Vagina (tissue), 2 donors: ENCODE measurements at regions not wholly inside any gene's neighbourhood (a gene's known extent, or its start where the extent isn't known, plus 50 kb on each side); places are given as distances from the start of the nearest gene placed in this dataset.

Experiments used
- DNase-seq, 2 donors: peaks; one replicate each; pipeline ENCODE4 v3.0.0-alpha.2; 2017; ENCODE audit errors: extremely low spot score in 2 of 2
- H3K27ac ChIP-seq: fragments of 200-600 bp; sonication (generic); one replicate; pipeline ENCODE4 v1.5.1; 2019
- H3K27me3 ChIP-seq: fragments of 200-600 bp; sonication (generic); one replicate; pipeline ENCODE4 v1.5.1; 2019
- H3K36me3 ChIP-seq, 2 donors: fragments of 200-600 bp; sonication (generic); one replicate each; pipeline ENCODE4 v1.5.1; 2017 to 2019
- H3K4me1 ChIP-seq: fragments of 200-600 bp; sonication (generic); one replicate; pipeline ENCODE4 v1.5.1; 2019
- H3K4me3 ChIP-seq, 2 donors: fragments of 200-600 bp; sonication (generic); 1 replicate in 1 of 2; 2 replicates in 1 of 2; pipeline ENCODE4 v1.5.1; 2016 to 2019
- H3K9me3 ChIP-seq: fragments of 200-600 bp; sonication (generic); one replicate; pipeline ENCODE4 v1.5.1; 2019
- POLR2A ChIP-seq, 2 donors: fragments of 450-650 bp; IDR thresholded peaks; one replicate each; pipeline ENCODE4 v1.6.1; 2017; ENCODE audit warnings: antibody characterized with exemption in 2 of 2, mild to moderate bottlenecking in 2 of 2, moderate library complexity in 2 of 2
- POLR2AphosphoS5 ChIP-seq, 2 donors: sonication (generic); formaldehyde crosslinking; IDR thresholded peaks; one replicate each; pipeline ENCODE4 v1.9.0; 2017; ENCODE audit warnings: antibody characterized with exemption in 2 of 2, mild to moderate bottlenecking in 2 of 2, low read depth in 1 of 2; ENCODE audit not compliant: insufficient read depth in 1 of 2
- intact Hi-C: fragments of 100-400 bp; cut with DNase I; formaldehyde crosslinking; loops from one replicate; pipeline ENCODE4 v1.15.1; 2023
- TF ChIP-seq, protein P1 (sequence below), 3 experiments: fragments of 450-650 bp in 2 of 3; fragments of 200-600 bp in 1 of 3; sonication (generic) in 1 of 3; IDR thresholded peaks; one replicate each; pipeline ENCODE4 v1.5.1; 2017 to 2019; ENCODE audit warnings: antibody characterized with exemption in 3 of 3, mild to moderate bottlenecking in 2 of 3, moderate library complexity in 2 of 3

DNA sequence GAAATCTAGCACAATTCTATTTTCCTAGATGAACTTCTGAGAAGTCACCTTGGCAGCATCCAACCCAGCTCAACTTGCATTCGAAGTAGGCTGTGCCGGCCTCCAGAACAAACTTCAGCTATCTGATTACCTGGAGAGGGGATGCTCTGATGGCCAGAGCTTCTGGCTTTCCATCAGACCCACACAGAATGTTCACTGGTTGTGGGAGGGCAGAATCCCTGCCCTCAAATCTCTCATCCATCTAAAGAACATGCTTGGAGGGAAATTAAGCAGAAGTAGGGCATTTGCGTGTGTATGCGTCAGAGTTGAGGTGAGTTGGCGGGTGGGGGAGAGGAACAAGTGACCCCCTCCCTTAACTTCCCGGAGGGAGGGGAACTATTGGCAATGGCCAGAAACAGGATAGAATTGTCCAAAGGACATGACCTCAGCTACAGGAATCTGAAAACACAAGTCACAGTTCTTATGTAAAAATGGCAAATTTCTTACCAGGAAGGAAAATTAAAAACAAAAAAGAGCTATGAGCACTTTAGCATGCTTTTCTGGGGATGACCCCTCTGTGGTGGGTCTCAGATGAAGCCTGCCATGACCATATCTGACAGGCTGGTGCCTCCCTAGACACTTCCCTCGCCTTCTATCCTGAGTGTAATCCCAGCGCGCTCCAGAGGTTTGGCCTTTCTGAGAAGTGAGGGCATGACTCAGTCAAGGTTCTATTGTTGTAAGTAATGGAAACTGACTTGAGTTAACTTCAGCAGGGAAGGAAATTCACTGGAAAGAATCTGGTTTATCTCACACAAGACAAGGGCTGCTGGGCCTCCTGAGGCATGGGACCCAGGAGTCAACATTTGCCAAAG is 278.8 kb downstream of the RPS24 start:
- no peaks in the 10 kb centered on the region for H3K9me3 ChIP-seq
- intact Hi-C loops = no loop called here
- DNase-seq = peak; percentile 67 to 78
- TF ChIP-seq POLR2AphosphoS5 (IDR thresholded peaks at IDR 0.05; ENCODE audit: insufficient read depth in 1 of 2, low read depth in 1 of 2) = no peak
- no peak for TF ChIP-seq POLR2A (IDR thresholded peaks at IDR 0.05)
- TF ChIP-seq, protein P1, sequence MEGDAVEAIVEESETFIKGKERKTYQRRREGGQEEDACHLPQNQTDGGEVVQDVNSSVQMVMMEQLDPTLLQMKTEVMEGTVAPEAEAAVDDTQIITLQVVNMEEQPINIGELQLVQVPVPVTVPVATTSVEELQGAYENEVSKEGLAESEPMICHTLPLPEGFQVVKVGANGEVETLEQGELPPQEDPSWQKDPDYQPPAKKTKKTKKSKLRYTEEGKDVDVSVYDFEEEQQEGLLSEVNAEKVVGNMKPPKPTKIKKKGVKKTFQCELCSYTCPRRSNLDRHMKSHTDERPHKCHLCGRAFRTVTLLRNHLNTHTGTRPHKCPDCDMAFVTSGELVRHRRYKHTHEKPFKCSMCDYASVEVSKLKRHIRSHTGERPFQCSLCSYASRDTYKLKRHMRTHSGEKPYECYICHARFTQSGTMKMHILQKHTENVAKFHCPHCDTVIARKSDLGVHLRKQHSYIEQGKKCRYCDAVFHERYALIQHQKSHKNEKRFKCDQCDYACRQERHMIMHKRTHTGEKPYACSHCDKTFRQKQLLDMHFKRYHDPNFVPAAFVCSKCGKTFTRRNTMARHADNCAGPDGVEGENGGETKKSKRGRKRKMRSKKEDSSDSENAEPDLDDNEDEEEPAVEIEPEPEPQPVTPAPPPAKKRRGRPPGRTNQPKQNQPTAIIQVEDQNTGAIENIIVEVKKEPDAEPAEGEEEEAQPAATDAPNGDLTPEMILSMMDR (IDR thresholded peaks at IDR 0.05) = no peak
- no peaks in the 10 kb centered on the region for H3K27me3 ChIP-seq
- no peak overlapping the region for H3K4me3 ChIP-seq
- H3K4me1 ChIP-seq = peaks cover 16% of the 10 kb centered on the region
- no peak overlapping the region for H3K27ac ChIP-seq
- H3K36me3 ChIP-seq = no peaks in the 10 kb centered on the region

DNA sequence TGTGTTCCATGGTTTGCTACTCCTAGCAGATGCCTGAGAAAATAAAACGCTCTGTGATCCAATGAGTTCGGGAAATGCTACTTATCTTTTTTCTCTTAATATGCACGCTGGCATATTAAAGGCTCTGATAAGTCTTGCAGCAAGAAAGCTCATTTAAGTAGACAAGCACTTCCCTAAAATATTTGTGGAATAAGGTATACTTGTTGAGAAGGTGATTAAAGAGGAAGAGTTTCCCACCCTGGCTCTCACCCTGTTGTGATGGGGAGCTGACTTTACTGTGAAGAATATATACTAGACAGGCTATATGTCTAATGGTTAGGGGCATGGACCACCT is 279.4 kb downstream of the RPS24 start:
- intact Hi-C loops = no loop called here
- TF ChIP-seq POLR2A (IDR thresholded peaks at IDR 0.05) (no peak), POLR2AphosphoS5 (IDR thresholded peaks at IDR 0.05; ENCODE audit: insufficient read depth in 1 of 2, low read depth in 1 of 2) (no peak)
- TF ChIP-seq, protein P1 (IDR thresholded peaks at IDR 0.05) = no peak
- Histone ChIP-seq H3K27ac (peak overlapping the region; percentile 13), H3K9me3 (no peaks in the 10 kb centered on the region), H3K36me3 (no peaks in the 10 kb centered on the region), H3K27me3 (no peaks in the 10 kb centered on the region), H3K4me3 (no peak overlapping the region), H3K4me1 (peaks cover 22% of the 10 kb centered on the region)
- no peak for DNase-seq

DNA sequence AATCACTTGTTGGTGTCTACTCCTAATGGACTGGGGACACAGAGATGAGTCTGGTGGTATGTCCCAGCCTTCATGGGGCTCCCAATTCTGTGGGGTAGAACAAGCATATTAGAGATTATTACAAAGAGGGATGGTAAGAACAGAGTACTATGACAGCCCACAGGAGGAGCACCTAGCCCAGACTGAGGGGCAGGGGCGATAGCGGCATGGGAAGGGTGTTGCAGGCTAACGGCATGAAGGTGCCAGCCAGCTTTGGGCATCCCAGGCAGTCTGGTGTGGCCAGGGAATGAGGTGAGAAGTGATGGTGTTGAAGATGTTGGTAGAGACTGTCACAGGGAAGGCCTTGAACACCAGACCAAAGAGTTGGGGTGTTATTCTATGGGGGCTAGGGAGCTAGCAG is 280.0 kb downstream of the RPS24 start:
- Histone ChIP-seq H3K27me3 (no peaks in the 10 kb centered on the region), H3K4me3 (no peak overlapping the region), H3K27ac (peak overlapping the region; percentile 13), H3K9me3 (no peaks in the 10 kb centered on the region), H3K4me1 (peaks cover 28% of the 10 kb centered on the region), H3K36me3 (no peaks in the 10 kb centered on the region)
- peak in 1 of 2 donors; percentile 55 for DNase-seq
- no peak for TF ChIP-seq POLR2A (IDR thresholded peaks at IDR 0.05)
- no peak for TF ChIP-seq POLR2AphosphoS5 (IDR thresholded peaks at IDR 0.05; ENCODE audit: insufficient read depth in 1 of 2, low read depth in 1 of 2)
- TF ChIP-seq, protein P1 (IDR thresholded peaks at IDR 0.05) = no peak
- intact Hi-C loops = no loop called here

DNA sequence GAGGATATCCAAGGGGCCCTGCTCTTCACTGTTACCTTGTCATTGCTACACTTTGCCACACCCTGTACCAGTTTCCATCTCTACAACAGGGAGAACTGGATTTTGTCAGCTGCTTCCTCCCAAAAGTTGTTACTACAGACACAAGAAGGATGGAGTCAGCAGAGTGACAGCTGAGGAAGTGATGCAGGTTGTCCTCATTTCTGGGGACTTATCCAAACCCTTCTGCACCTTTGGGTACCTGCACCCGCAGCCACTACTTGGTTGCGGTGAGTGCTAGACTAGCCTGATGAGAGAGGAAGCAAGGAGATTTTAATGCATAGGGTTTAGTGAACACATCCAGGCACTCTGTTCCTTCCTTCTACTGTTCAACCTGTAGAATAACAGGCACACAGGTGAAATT is 281.0 kb downstream of the RPS24 start:
- DNase-seq = peak in 1 of 2 donors; percentile 77
- intact Hi-C loops = loop anchor here (5.0 kb wide), 1 partner anchor 1288 kb away; no protein-coding TSS in a partner anchor
- H3K27ac ChIP-seq = no peak overlapping the region

More for the DNA sequence above, 281.0 kb downstream of the RPS24 start:
- no peaks in the 10 kb centered on the region for H3K9me3 ChIP-seq
- H3K27me3 ChIP-seq = no peaks in the 10 kb centered on the region
- TF ChIP-seq POLR2A (IDR thresholded peaks at IDR 0.05) (no peak), POLR2AphosphoS5 (IDR thresholded peaks at IDR 0.05; ENCODE audit: insufficient read depth in 1 of 2, low read depth in 1 of 2) (no peak)
- TF ChIP-seq, protein P1 (IDR thresholded peaks at IDR 0.05) = no peak
- peaks cover 29% of the 10 kb centered on the region for H3K4me1 ChIP-seq
- H3K4me3 ChIP-seq = no peak overlapping the region
- no peaks in the 10 kb centered on the region for H3K36me3 ChIP-seq
